HG02884 (cell line): ENCODE measurements at regions not wholly inside any gene's neighbourhood (a gene's known extent, or its start where the extent isn't known, plus 50 kb on each side); places are given as distances from the start of the nearest gene placed in this dataset.

Experiments used
- ATAC-seq: cut with Tn5 transposase; IDR thresholded peaks from one replicate; pipeline ENCODE4 v1.9.1; 2021; ENCODE audit warnings: mild to moderate bottlenecking, moderate library complexity; ENCODE audit not compliant: unreplicated experiment

GRCh38 chr22:48950151-48950915, 877.3 kb downstream of the BRD1 start:
- ATAC-seq: no peak

- ATAC-seq: no peak
Measured at GRCh38 chr22:48949375-48950149, 878.1 kb downstream of the BRD1 start.

GRCh38 chr22:48948575-48949170, 879.0 kb downstream of the BRD1 start:
- no peak for ATAC-seq

GRCh38 chr22:48947636-48948035, 880.0 kb downstream of the BRD1 start:
- ATAC-seq: no peak

GRCh38 chr22:48945621-48946458, 881.8 kb downstream of the BRD1 start:
- no peak for ATAC-seq

GRCh38 chr22:48944751-48945620, 882.7 kb downstream of the BRD1 start:
- ATAC-seq: no peak

- no peak for ATAC-seq
Measured at GRCh38 chr22:48944433-48944750, 883.3 kb downstream of the BRD1 start.

GRCh38 chr22:48943567-48944432, 883.9 kb downstream of the BRD1 start:
- no peak for ATAC-seq

- no peak for ATAC-seq
Measured at GRCh38 chr22:48942698-48943566, 884.7 kb downstream of the BRD1 start.

GRCh38 chr22:48941903-48942575, 885.6 kb downstream of the BRD1 start:
- ATAC-seq: no peak

- ATAC-seq: no peak
Measured at GRCh38 chr22:48941033-48941902, 886.4 kb downstream of the BRD1 start.

- no peak for ATAC-seq
Measured at GRCh38 chr22:48940266-48941032, 887.2 kb downstream of the BRD1 start.

- no peak for ATAC-seq
Measured at GRCh38 chr22:48939441-48940265, 888.0 kb downstream of the BRD1 start.

- ATAC-seq: no peak
Measured at GRCh38 chr22:48938741-48939140, 888.9 kb downstream of the BRD1 start.

- no peak for ATAC-seq
Measured at GRCh38 chr22:48937032-48937639, 890.5 kb downstream of the BRD1 start.
